ENCODE measurements at regions not wholly inside any gene's neighbourhood (a gene's known extent, or its start where the extent isn't known, plus 50 kb on each side); places are given as distances from the start of the nearest gene placed in this dataset.

DNA sequence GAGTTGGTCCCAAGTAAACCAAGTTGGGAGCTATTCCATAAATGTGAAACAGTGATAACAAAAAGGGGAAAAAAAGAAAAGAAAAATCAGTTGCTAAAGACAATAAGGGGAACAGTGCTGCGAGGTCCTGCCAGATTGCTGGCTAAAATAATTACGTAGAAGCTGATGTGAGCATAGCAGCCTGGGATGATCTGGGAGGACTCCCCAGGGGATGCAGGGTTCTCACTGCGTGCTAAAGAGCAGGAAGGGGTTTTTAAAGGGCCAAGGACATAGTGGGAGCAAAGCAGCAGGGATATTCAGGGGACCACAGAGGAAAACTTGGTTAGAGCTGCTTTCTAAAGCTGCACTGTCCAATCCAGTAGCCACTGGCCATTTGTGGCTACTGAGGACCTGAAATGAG lies 133.0 kb upstream of the UMPS start:
- Histone ChIP-seq H3K36me3 (ENCODE audit: control insufficient read depth, insufficient read depth, low read length) (no peaks in the 10 kb centered on the region), H3K9ac (ENCODE audit: low read length) (no peak overlapping the region), H3K4me1 (ENCODE audit: control insufficient read depth, insufficient read depth, low read length) (peaks cover 57% of the 10 kb centered on the region), H3K27me3 (ENCODE audit: control insufficient read depth, insufficient read depth, low read length) (no peaks in the 10 kb centered on the region), H3K4me3 (ENCODE audit: low read length) (no peak overlapping the region), H3K9me3 (ENCODE audit: control insufficient read depth, low read length) (no peaks in the 10 kb centered on the region)

DNA sequence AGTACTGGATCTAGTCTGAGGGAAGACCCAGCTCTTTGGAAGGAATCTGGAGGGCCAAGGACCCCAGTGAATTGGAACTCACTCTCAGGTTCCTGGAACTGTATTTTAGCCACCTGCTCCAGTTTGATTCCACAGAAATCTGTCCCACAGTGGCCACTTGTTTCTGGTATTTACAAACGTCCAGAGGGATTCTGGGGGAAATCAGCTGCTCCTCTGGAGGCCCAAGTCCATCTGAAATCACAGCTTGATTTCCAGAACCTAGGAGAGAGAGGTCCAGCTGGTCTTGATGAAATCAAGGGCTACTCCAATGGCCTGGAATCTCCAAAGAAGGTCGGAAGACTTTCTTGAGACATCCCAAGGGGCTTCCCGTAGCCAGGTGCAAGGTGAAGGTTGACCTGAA lies 132.3 kb upstream of the UMPS start:
- no peaks in the 10 kb centered on the region for H3K27me3 ChIP-seq (ENCODE audit: control insufficient read depth, insufficient read depth, low read length)
- no peak overlapping the region for H3K9ac ChIP-seq (ENCODE audit: low read length)
- no peaks in the 10 kb centered on the region for H3K9me3 ChIP-seq (ENCODE audit: control insufficient read depth, low read length)
- H3K4me3 ChIP-seq (ENCODE audit: low read length): no peak overlapping the region
- H3K4me1 ChIP-seq (ENCODE audit: control insufficient read depth, insufficient read depth, low read length): peaks cover 59% of the 10 kb centered on the region
- no peaks in the 10 kb centered on the region for H3K36me3 ChIP-seq (ENCODE audit: control insufficient read depth, insufficient read depth, low read length)

DNA sequence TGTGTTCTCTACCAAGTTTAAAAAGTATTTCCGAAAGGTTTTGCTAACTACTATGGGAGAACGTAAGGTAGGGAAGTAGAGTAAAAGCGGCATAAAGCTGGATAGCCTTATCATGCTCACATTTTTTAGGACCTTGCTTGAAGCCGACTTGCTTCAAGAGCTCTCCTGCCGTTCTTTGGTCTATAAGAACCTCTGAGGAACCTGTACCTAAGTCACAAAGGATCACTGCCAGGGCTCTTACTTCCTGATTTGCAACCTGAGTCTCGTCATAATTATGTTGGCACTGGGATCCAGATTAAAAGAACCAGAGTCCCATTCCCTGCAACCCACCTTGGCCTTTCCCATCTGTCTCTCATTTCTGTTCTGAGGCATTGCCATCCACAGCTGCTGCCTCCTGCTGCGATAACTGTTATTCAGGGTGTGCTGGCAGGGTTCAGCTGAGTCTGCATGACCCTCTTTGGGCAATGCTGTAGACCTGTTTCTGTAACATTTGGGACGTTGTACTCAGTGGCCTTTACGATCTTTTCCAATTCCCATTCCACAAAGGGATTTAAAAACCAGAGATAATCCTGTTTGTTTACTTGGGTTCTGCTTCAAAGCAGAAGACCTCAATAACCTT lies 131.0 kb upstream of the UMPS start:
- H3K36me3 ChIP-seq (ENCODE audit: control insufficient read depth, insufficient read depth, low read length): no peaks in the 10 kb centered on the region
- H3K9ac ChIP-seq (ENCODE audit: low read length): no peak overlapping the region
- no peaks in the 10 kb centered on the region for H3K9me3 ChIP-seq (ENCODE audit: control insufficient read depth, low read length)
- H3K4me1 ChIP-seq (ENCODE audit: control insufficient read depth, insufficient read depth, low read length): peaks cover 54% of the 10 kb centered on the region
- H3K27me3 ChIP-seq (ENCODE audit: control insufficient read depth, insufficient read depth, low read length): no peaks in the 10 kb centered on the region
- H3K4me3 ChIP-seq (ENCODE audit: low read length): no peak overlapping the region

DNA sequence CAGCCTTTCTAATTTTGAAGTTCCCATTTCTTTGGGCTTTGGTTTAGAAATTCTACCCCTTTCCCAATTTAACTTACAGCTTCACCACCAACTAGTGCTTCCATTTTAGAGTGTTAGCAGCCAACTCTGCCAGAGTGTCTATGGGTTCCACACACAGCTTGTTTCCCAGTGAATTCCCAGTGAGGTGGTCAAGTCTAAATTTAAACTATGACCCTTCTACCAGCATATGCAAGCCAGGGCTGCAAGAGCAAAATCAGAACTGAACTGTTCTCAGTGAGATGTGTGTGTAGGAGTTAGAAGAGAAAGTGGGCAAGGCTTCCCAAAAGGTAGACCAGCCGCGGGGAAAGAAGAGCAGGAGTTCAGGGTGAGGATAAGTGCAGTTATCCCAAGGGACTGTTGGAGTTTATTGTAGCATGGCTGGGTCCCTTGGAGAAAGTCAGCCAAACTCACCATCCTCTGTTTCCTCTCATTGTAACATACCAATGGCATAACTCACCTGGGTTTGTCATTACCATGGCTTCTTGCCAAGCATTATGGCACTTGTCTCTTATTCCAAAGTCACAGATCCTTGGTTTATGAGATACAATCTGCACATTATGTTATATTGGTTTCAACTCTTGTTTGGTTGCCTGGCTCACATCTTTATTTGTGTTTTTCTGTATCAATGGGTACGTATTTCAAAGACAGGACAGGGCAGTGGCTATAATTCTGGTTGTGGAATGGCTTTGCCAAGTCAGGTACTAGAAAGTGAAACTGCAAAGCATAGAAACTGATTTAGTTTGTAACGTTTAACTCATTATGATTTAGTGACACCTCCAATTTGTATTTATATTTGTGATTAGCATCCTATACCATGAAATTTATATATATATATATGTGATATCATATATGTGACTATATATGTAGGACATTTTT lies 130.2 kb upstream of the UMPS start:
- Histone ChIP-seq H3K4me3 (ENCODE audit: low read length) (no peak overlapping the region), H3K9me3 (ENCODE audit: control insufficient read depth, low read length) (no peaks in the 10 kb centered on the region), H3K27me3 (ENCODE audit: control insufficient read depth, insufficient read depth, low read length) (no peaks in the 10 kb centered on the region), H3K4me1 (ENCODE audit: control insufficient read depth, insufficient read depth, low read length) (peaks cover 53% of the 10 kb centered on the region), H3K36me3 (ENCODE audit: control insufficient read depth, insufficient read depth, low read length) (no peaks in the 10 kb centered on the region), H3K9ac (ENCODE audit: low read length) (no peak overlapping the region)

DNA sequence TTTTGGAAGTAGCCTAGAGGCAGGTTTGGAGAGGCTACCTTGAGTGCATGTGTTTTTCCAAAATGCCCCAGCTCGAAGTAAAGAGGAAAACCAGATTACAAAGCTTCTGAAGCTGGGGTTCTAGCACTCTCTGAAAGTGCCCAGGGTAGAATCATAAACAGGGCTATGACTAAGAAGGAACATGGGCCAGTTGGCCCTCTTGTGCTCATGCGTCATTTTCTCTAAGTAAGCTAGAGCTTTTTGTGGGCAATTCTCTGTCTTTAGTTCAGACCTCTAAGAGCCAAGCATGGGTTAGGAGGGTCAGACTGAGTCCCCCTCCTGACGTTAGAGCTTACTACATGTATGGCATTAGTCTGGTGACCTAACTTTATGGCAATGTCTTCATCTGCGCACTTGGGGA lies 129.5 kb upstream of the UMPS start:
- Histone ChIP-seq H3K4me1 (ENCODE audit: control insufficient read depth, insufficient read depth, low read length) (peaks cover 50% of the 10 kb centered on the region), H3K9ac (ENCODE audit: low read length) (no peak overlapping the region), H3K27me3 (ENCODE audit: control insufficient read depth, insufficient read depth, low read length) (no peaks in the 10 kb centered on the region)

DNA sequence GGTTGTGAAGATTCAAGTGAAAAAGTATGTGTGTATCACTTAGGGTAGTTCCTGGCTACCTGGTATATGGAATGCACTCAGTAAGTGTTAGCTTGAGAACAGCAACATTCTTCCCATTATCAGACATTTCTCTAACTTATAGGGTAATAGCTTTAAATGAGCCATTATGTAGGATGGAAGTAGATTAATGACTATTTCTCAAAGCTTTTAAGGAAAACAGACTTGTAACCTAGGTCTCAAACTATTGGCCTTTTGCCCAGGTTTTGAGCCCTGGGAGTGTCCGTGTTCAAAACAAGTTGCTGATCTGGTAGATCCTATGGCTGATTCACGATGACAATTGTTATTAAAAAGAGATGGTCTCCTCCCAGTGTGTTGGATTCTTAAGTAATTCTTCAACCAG lies 129.1 kb upstream of the UMPS start:
- H3K9ac ChIP-seq (ENCODE audit: low read length): no peak overlapping the region
- peaks cover 54% of the 10 kb centered on the region for H3K4me1 ChIP-seq (ENCODE audit: control insufficient read depth, insufficient read depth, low read length)
- H3K36me3 ChIP-seq (ENCODE audit: control insufficient read depth, insufficient read depth, low read length): no peaks in the 10 kb centered on the region
- no peaks in the 10 kb centered on the region for H3K27me3 ChIP-seq (ENCODE audit: control insufficient read depth, insufficient read depth, low read length)
- H3K4me3 ChIP-seq (ENCODE audit: low read length): no peak overlapping the region
- no peaks in the 10 kb centered on the region for H3K9me3 ChIP-seq (ENCODE audit: control insufficient read depth, low read length)

More for the DNA sequence above, 129.5 kb upstream of the UMPS start:
- Histone ChIP-seq H3K4me3 (ENCODE audit: low read length) (no peak overlapping the region), H3K9me3 (ENCODE audit: control insufficient read depth, low read length) (no peaks in the 10 kb centered on the region), H3K36me3 (ENCODE audit: control insufficient read depth, insufficient read depth, low read length) (no peaks in the 10 kb centered on the region)

DNA sequence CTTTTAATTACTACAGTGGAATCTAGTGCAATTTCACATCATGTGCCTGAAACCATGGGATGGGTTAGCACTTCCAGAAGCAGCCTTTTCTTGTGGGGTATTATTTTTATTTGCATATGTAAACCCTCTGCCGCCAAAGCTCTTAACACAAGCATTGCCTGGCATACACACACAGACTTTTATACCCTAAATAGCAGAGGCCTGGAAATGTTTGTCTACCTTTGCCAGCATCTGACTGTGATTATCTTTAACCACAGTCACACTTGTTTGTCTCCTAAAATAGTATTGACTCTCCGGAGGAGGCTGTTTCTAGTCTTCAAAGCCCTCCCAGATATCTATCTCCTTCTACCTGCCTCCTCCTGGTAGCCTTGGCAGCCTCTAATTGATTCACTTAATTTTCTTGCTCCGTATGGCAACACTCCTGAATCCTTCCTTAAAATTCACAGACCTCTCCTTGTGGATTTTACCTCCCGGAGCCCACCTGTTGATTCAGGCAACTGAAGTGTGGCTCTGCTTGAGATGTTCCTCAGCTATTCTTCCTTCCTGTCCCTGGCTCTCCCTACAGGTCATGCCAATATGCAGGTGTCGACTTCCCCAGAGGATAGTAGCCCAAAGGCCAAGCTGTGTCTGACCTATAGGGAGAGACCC lies 127.1 kb upstream of the UMPS start:
- H3K4me3 ChIP-seq (ENCODE audit: low read length): no peak overlapping the region
- no peaks in the 10 kb centered on the region for H3K27me3 ChIP-seq (ENCODE audit: control insufficient read depth, insufficient read depth, low read length)
- H3K4me1 ChIP-seq (ENCODE audit: control insufficient read depth, insufficient read depth, low read length): peaks cover 58% of the 10 kb centered on the region
- H3K36me3 ChIP-seq (ENCODE audit: control insufficient read depth, insufficient read depth, low read length): no peaks in the 10 kb centered on the region
- no peak overlapping the region for H3K9ac ChIP-seq (ENCODE audit: low read length)
- H3K9me3 ChIP-seq (ENCODE audit: control insufficient read depth, low read length): no peaks in the 10 kb centered on the region

DNA sequence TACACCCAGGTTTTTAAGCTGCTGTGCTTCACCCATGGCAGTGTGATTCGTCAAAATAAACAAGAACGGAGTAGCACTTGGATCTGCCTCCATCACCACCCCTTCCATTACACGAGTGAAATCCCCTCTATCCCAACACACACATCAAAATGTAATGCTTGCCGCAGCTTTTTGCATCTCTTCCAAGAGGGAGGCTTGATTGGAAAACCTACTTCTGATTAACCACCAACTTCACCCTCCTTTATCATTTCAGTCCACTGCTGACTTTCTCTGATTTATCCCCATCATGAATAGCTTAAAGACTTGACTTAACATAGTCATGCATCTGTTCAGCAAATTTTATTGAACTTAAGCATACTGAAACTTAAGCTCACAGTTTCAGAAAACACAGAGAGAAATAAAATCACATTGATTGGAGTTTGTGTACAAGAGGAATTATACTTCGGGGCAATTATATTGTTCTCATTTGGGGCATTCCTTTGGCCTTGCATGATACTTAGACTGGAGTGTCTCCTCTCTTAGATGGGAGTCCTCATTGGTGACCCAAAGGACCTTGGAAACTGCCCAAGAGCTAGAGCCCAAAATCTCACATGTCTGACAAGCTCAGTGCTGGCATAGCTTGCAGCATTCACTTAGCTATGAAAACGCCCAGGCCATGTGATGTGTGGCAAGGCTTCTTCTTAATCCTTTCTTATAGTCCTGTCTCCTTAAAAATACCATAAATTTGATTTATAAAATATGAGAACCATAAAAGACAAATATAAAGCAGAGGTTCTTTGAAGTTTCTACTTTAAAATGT lies 124.3 kb upstream of the UMPS start:
- no peaks in the 10 kb centered on the region for H3K27me3 ChIP-seq (ENCODE audit: control insufficient read depth, insufficient read depth, low read length)
- no peaks in the 10 kb centered on the region for H3K9me3 ChIP-seq (ENCODE audit: control insufficient read depth, low read length)
- H3K4me1 ChIP-seq (ENCODE audit: control insufficient read depth, insufficient read depth, low read length): peaks cover 54% of the 10 kb centered on the region
- H3K9ac ChIP-seq (ENCODE audit: low read length): no peak overlapping the region
- no peaks in the 10 kb centered on the region for H3K36me3 ChIP-seq (ENCODE audit: control insufficient read depth, insufficient read depth, low read length)
- no peak overlapping the region for H3K4me3 ChIP-seq (ENCODE audit: low read length)

DNA sequence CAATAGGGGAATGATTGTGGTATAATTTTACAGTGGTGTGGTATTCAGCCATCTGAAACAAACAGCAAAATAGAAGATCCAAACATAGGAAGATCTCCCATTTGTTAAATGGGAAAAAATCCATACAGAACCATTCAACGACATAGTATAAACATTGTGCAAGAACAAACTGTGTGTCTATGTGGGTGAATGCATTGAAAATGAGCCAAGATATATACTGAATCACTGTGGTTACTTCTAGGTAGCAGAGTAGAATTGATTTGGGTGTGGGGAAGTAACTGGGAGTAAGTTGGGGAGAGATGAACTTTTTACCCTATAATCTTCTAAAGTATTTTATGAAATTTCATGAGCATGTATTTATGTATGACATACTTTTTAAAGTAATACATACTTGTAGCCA lies 123.1 kb upstream of the UMPS start:
- Histone ChIP-seq H3K4me3 (ENCODE audit: low read length) (no peak overlapping the region), H3K9me3 (ENCODE audit: control insufficient read depth, low read length) (no peaks in the 10 kb centered on the region), H3K4me1 (ENCODE audit: control insufficient read depth, insufficient read depth, low read length) (peaks cover 57% of the 10 kb centered on the region), H3K9ac (ENCODE audit: low read length) (no peak overlapping the region), H3K36me3 (ENCODE audit: control insufficient read depth, insufficient read depth, low read length) (no peaks in the 10 kb centered on the region), H3K27me3 (ENCODE audit: control insufficient read depth, insufficient read depth, low read length) (no peaks in the 10 kb centered on the region)

DNA sequence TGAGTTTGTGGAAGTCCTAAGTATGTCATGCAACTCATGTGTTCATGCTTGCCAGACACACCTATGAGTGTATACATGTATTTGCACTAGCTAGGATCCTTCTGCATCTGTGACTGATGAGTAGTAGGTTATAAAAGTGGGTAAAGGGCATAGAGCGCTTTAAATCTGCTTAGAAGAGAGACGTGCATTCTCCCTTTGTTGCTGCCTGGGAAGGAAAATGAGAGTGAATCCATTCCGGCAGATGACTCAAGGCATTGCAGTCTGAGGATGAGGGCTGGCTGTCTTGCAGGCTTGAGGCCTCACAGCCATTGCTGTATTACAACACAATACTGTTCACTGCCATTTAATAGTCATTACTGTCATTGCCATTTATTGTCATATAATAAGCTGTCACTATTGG lies 120.8 kb upstream of the UMPS start:
- H3K9ac ChIP-seq (ENCODE audit: low read length): no peak overlapping the region
- no peak overlapping the region for H3K4me3 ChIP-seq (ENCODE audit: low read length)
- H3K9me3 ChIP-seq (ENCODE audit: control insufficient read depth, low read length): no peaks in the 10 kb centered on the region
- H3K4me1 ChIP-seq (ENCODE audit: control insufficient read depth, insufficient read depth, low read length): peaks cover 46% of the 10 kb centered on the region
- H3K27me3 ChIP-seq (ENCODE audit: control insufficient read depth, insufficient read depth, low read length): no peaks in the 10 kb centered on the region
- H3K36me3 ChIP-seq (ENCODE audit: control insufficient read depth, insufficient read depth, low read length): no peaks in the 10 kb centered on the region

DNA sequence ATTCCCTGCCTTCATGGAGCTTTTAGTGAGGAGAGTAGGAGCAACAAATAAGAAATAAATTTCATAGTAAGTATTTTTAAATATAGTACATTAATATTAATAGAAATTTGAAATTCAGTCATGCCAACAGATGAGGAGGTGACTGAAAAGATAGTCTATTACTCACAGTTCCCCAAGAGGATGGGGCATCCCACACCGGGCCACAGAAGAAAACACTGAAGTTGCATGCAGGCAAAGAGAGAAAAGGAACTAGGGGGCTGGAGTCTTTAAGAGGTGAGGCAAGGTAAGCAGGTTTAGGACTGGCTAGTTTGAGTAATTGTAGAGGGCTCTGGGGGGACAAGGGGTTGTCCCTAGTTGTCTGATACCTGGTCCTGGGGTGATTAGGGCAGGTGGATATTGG lies 120.1 kb upstream of the UMPS start:
- Histone ChIP-seq H3K4me3 (ENCODE audit: low read length) (no peak overlapping the region), H3K36me3 (ENCODE audit: control insufficient read depth, insufficient read depth, low read length) (no peaks in the 10 kb centered on the region), H3K9me3 (ENCODE audit: control insufficient read depth, low read length) (no peaks in the 10 kb centered on the region), H3K9ac (ENCODE audit: low read length) (no peak overlapping the region), H3K4me1 (ENCODE audit: control insufficient read depth, insufficient read depth, low read length) (peaks cover 46% of the 10 kb centered on the region), H3K27me3 (ENCODE audit: control insufficient read depth, insufficient read depth, low read length) (no peaks in the 10 kb centered on the region)

All from mucosa of stomach (tissue), 1 donor.